Activated naive CD4-positive, alpha-beta T cell treated with anti-CD3 and anti-CD28 coated beads, Interleukin-2, amount 10 ng/mL, durations not matched to agents 7 days and 5 days (primary cell): ENCODE measurements at regions not wholly inside any gene's neighbourhood (a gene's known extent, or its start where the extent isn't known, plus 50 kb on each side); places are given as distances from the start of the nearest gene placed in this dataset.

ENCODE experiments used
- CTCF ChIA-PET: fragments of 350-600 bp; sonication (Branson Sonifier 250); formaldehyde crosslinking; loops from one replicate; lab custom pipeline; 2021; ENCODE audit warnings: antibody characterized with exemption; lab: Charles Lee
- DNase-seq: peaks from one replicate; pipeline ENCODE4 v3.0.0-alpha.2; 2020
- H3K27ac Mint-ChIP-seq: one replicate; pipeline ENCODE4 v1.8.0; 2021; ENCODE audit warnings: mild to moderate bottlenecking, moderate library complexity, mixed read lengths
- H3K27me3 Mint-ChIP-seq: one replicate; pipeline ENCODE4 v1.8.0; 2021; ENCODE audit warnings: mild to moderate bottlenecking, mixed read lengths
- H3K36me3 Mint-ChIP-seq: one replicate; pipeline ENCODE4 v1.8.0; 2021; ENCODE audit warnings: mixed read lengths
- H3K4me1 Mint-ChIP-seq: one replicate; pipeline ENCODE4 v1.8.0; 2021; ENCODE audit warnings: mixed read lengths
- H3K4me3 Mint-ChIP-seq: one replicate; pipeline ENCODE4 v1.8.0; 2021; ENCODE audit warnings: mild to moderate bottlenecking, moderate library complexity, mixed read lengths
- H3K9me3 Mint-ChIP-seq: one replicate; pipeline ENCODE4 v1.8.0; 2021; ENCODE audit warnings: mixed read lengths

DNA sequence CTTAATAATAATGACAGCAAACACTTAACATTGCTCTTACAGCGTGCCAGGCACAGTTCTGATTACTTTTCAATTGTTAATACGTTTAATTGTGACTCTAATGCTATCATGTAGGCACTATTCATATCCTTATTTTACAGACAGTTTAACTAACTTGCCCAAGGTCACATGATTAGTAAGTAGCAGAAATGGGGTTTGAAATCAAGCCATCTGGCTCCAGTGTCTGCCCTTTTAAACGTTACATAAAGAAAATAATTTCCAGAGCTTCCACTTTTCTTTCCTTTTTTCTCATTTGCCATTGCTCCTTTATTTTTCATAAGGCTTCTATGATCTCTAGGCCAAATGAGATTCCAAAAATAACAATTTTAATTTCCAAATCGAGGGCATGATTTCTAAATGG lies 50.6 kb upstream of the IKZF2 start:
- Mint-ChIP-seq H3K27ac (no peak overlapping the region), H3K36me3 (no peaks in the 10 kb centered on the region), H3K4me1 (no peaks in the 10 kb centered on the region), H3K4me3 (no peak overlapping the region), H3K9me3 (no peaks in the 10 kb centered on the region), H3K27me3 (no peaks in the 10 kb centered on the region)
- CTCF ChIA-PET = no interaction called here
- no peak for DNase-seq

DNA sequence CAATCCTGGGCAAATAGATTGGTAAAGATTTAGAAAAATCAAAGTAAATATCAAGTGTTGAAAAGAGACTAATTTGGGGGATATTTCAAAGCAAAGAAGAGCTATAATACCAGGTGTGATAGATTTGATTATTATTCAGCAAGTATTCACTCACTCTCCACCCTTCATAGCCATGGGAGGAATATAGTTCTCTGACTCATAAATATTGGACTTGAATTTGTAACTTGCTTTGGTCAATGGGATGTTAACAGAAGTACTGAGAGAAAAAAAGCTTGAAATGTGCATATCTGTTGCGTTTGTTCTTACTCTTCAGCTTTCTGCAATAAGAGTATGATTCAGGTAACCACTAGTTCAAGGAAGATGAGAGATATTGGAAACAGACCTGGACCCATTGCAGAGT lies 54.5 kb upstream of the IKZF2 start:
- Mint-ChIP-seq H3K4me1 (no peaks in the 10 kb centered on the region), H3K9me3 (no peaks in the 10 kb centered on the region), H3K36me3 (no peaks in the 10 kb centered on the region), H3K27me3 (no peaks in the 10 kb centered on the region), H3K4me3 (no peak overlapping the region), H3K27ac (no peak overlapping the region)
- DNase-seq = no peak
- CTCF ChIA-PET = no interaction called here

DNA sequence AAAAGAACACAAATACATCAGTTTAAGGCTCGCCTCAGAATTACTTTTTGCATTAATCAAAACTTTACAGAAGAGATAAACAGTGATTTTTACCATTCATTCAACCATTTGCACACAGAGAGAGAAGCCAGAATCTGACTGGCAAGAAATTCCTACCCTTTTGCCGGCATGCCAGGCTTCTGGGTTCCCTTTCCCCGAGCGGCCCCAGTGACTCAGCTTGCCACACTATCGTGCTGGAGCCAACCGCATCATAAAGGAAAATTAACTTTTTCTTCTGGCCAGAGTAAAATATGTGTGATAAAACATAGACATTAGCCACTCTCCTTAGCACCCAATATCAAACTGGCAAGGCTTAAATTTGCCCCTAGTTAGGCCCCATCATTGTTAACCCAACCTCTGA lies 61.8 kb upstream of the IKZF2 start:
- CTCF ChIA-PET = no interaction called here
- no peaks in the 10 kb centered on the region for H3K4me1 Mint-ChIP-seq
- no peak overlapping the region for H3K27ac Mint-ChIP-seq
- H3K27me3 Mint-ChIP-seq = no peaks in the 10 kb centered on the region
- DNase-seq = no peak
- no peaks in the 10 kb centered on the region for H3K9me3 Mint-ChIP-seq
- no peak overlapping the region for H3K4me3 Mint-ChIP-seq
- H3K36me3 Mint-ChIP-seq = no peaks in the 10 kb centered on the region

DNA sequence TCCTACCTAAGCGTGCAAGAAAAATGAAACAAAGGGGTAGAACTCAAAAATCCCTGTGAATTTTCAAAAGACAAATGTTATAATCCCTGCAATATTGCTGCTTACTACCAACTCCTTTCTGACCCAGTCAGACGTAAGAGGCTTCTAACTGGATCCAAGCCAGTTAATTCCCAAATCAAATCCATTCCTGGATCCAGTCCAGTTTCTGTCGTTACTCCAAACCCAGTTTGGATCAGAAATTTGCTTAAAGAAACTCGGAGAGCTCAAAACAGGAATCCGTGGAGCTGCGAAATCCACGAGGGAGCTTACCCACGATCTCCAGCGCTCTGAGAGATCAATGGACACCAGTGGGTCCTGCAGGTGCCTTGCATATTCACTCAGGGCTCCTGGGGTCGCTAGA lies 62.8 kb upstream of the IKZF2 start:
- H3K4me1 Mint-ChIP-seq = no peaks in the 10 kb centered on the region
- CTCF ChIA-PET = no interaction called here
- no peak overlapping the region for H3K27ac Mint-ChIP-seq
- H3K27me3 Mint-ChIP-seq = no peaks in the 10 kb centered on the region
- no peak for DNase-seq
- no peak overlapping the region for H3K4me3 Mint-ChIP-seq
- H3K9me3 Mint-ChIP-seq = no peaks in the 10 kb centered on the region
- no peaks in the 10 kb centered on the region for H3K36me3 Mint-ChIP-seq

DNA sequence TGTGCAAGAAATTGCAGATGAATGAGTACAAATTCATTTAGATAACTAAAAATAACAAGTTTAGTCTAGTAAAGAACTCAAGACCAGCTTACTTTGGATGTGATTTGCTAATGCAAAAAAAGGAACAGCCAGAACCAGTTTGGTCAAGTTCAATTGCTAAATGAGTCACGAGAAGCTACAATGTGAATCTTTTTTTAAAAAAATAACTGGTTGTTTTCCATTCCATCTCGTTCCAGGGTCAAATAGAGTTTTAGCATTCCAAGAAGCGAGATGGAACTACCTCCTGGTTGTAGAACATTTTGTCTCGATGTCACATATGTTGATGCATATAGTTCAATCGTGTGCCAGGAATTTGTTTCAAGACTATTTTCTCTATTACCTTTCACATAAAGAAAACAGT lies 65.0 kb upstream of the IKZF2 start:
- no peaks in the 10 kb centered on the region for H3K36me3 Mint-ChIP-seq
- H3K9me3 Mint-ChIP-seq = no peaks in the 10 kb centered on the region
- DNase-seq = no peak
- no peak overlapping the region for H3K27ac Mint-ChIP-seq
- no peak overlapping the region for H3K4me3 Mint-ChIP-seq
- no peaks in the 10 kb centered on the region for H3K4me1 Mint-ChIP-seq
- no peaks in the 10 kb centered on the region for H3K27me3 Mint-ChIP-seq
- CTCF ChIA-PET = no interaction called here

DNA sequence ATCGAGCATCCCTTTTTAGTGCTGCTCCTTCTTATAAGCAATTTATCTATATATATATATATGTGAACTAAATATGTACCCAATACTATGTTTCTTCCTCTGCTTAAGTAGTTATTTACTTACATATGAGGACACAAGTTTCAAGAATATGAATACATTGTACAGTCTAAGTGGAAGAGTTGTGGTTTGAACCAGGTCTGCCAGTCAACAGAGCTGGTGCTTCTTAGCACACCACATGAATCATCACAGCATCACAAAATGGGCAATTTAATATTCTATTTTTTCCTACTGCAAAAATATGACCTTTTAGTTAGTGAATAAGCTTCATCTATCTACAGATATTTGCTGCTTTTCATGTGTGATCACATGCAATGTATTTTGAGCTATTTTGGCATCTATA lies 64.4 kb upstream of the SPAG16 start:
- Mint-ChIP-seq H3K27me3 (no peaks in the 10 kb centered on the region), H3K4me1 (no peaks in the 10 kb centered on the region), H3K27ac (no peak overlapping the region), H3K4me3 (no peak overlapping the region), H3K9me3 (no peaks in the 10 kb centered on the region), H3K36me3 (no peaks in the 10 kb centered on the region)
- CTCF ChIA-PET = no interaction called here
- DNase-seq = no peak

DNA sequence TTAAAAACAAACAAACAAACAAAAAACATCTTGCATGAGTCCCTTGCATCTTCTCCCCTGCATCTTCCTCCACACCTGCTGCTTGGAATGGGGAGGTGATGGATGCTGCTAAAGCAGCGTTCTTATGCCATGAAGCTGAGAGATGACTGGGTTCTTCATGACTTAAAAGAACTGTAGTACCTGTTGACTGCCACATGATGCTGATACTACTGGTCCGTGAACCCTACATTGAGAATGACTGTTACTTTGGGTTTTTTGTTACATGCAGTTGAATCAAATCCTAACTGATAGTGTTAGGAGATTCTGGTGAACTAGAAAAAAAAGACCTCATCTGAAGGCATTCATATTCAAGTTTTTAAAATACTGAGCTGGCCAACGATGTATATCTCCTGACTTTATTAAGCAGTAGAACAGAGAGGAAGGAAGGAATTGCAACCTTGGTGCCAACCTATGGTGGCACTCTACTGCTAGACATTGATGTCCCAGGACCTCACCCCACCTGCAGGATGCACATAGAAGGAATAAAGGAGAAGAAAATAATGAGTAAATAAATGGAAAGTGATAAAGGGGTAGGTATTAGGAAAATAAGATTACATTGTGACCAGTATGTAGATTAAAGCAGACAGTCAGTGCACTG lies 63.2 kb upstream of the SPAG16 start:
- Mint-ChIP-seq H3K4me1 (no peaks in the 10 kb centered on the region), H3K4me3 (no peak overlapping the region), H3K27ac (no peak overlapping the region), H3K36me3 (no peaks in the 10 kb centered on the region), H3K27me3 (no peaks in the 10 kb centered on the region), H3K9me3 (no peaks in the 10 kb centered on the region)
- DNase-seq = no peak
- CTCF ChIA-PET = no interaction called here

DNA sequence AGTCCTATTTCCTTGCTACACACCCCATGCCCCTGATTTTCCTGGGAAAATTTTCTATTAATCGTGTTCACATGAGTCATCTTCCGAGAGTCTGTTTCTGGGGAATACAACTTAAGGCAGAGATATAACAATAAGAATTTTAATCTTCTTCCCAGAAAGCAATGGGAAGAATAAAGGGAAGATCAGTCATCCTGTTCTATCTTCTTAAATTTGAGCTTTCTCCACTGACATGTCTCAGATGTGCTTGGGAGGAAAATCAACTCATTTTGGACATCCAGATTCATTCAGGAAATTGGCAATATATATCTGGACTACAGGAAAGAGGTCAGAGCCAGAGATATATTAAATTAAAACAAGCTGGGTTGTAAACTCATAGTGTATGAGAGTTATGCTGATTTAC lies 62.3 kb upstream of the SPAG16 start:
- no peak for DNase-seq
- Mint-ChIP-seq H3K27me3 (no peaks in the 10 kb centered on the region), H3K4me3 (no peak overlapping the region), H3K27ac (no peak overlapping the region), H3K36me3 (no peaks in the 10 kb centered on the region), H3K4me1 (no peaks in the 10 kb centered on the region), H3K9me3 (no peaks in the 10 kb centered on the region)
- CTCF ChIA-PET = no interaction called here

DNA sequence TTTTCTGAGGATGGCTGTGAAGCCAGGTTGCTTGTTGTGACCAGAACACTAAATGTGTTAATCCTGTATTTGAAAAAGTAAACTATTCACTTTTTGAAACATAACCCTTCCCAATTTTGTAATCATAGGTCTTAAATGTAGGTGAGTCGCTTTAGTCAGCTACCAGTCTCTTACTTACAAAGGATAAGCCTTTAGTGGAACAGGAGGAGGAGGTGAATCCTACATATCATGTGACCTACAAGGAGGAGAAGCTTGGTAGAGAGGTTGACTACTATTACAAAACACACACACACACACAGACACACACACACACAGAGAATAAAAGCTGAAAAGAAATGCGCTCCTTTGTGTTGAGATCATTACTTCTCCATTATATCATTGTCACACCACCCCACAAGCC lies 59.9 kb upstream of the SPAG16 start:
- Mint-ChIP-seq H3K4me3 (no peak overlapping the region), H3K4me1 (no peaks in the 10 kb centered on the region), H3K27ac (no peak overlapping the region), H3K36me3 (no peaks in the 10 kb centered on the region), H3K27me3 (no peaks in the 10 kb centered on the region), H3K9me3 (no peaks in the 10 kb centered on the region)
- CTCF ChIA-PET = no interaction called here
- DNase-seq = no peak

DNA sequence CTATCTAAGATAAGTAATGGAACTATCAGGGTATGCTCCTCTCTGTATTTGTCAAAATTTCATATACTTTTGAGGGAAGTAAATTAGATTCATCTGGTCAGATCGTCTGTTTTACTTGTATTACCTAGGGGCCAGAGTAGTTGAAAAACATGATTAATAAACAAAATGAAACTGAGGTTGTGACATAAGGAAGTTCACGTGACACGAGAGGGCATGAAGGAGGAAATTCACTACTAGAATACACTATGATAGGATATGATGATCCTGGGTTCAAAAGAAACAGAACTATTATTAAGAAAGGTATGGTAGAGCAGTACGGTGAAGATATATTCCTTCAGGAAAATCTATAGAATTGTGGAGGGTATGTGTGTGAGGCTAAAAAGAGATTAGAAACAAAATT lies 58.4 kb upstream of the SPAG16 start:
- CTCF ChIA-PET = no interaction called here
- DNase-seq = no peak
- Mint-ChIP-seq H3K27me3 (no peaks in the 10 kb centered on the region), H3K36me3 (no peaks in the 10 kb centered on the region), H3K9me3 (no peaks in the 10 kb centered on the region), H3K4me1 (no peaks in the 10 kb centered on the region), H3K4me3 (no peak overlapping the region), H3K27ac (no peak overlapping the region)

DNA sequence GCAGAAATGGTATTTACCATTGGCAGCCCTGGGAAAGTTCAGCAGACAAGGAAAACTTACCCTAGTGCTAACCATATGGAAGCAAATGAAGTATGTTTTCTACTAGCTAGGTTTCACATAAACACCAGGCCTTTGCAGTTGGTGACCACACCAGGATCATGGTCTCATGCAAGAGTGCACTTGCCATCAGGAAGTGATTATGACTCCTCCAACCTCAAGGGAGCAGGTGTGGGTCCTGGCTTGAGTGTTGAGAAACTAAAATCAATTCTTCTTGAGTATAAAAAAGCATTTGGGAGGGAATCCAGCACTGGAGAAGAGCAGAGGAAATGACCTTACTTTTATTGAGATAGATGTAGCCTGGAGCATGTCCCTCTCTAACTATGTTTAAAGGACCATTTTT lies 56.8 kb upstream of the SPAG16 start:
- CTCF ChIA-PET = no interaction called here
- Mint-ChIP-seq H3K9me3 (no peaks in the 10 kb centered on the region), H3K36me3 (no peaks in the 10 kb centered on the region), H3K4me1 (no peaks in the 10 kb centered on the region), H3K27me3 (no peaks in the 10 kb centered on the region), H3K4me3 (no peak overlapping the region), H3K27ac (no peak overlapping the region)
- DNase-seq = no peak

DNA sequence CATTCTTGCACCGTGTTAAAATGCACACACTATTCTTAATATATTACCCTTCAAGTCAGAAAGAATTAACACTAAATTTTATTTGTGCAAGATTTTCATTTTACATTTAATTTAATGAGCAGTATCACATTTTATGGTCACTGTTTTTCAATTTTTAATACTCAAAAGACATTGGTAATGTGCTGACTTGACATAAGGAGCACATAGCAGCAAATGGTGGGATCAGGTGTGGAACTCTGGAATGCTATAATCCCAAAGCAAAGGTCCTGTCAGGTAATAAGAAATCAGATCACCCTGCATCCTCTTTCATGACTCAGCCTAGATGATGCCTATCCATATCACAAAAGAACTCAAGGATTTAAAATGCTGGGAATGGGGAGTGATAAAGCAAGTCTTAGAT lies 55.6 kb upstream of the SPAG16 start:
- Mint-ChIP-seq H3K27me3 (peaks cover 5% of the 10 kb centered on the region), H3K9me3 (no peaks in the 10 kb centered on the region), H3K27ac (no peak overlapping the region), H3K36me3 (no peaks in the 10 kb centered on the region), H3K4me1 (peaks cover 9% of the 10 kb centered on the region), H3K4me3 (no peak overlapping the region)
- CTCF ChIA-PET = no interaction called here
- DNase-seq = no peak

DNA sequence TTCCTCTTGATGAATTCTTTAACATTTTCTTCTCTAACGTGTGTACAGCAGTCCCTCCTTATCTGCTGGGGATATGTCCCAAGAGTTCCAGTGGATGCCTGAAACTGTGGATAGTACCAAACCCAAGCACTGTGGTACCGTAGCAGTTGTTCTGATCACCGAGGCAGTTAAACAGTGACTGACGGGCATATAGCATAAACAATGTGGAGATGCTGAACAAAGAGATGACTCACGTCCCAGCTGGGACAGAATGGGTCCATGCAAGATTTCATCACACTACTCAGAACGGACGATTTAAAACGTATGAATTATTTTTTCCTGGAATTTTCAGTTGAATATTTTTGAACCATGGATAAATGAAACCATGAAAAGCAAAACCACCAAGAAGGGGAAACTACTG lies 54.5 kb upstream of the SPAG16 start:
- H3K4me3 Mint-ChIP-seq = no peak overlapping the region
- H3K27ac Mint-ChIP-seq = no peak overlapping the region
- no peaks in the 10 kb centered on the region for H3K36me3 Mint-ChIP-seq
- peaks cover 17% of the 10 kb centered on the region for H3K4me1 Mint-ChIP-seq
- no peak for DNase-seq
- CTCF ChIA-PET = no interaction called here
- H3K9me3 Mint-ChIP-seq = no peaks in the 10 kb centered on the region
- peaks cover 5% of the 10 kb centered on the region for H3K27me3 Mint-ChIP-seq

DNA sequence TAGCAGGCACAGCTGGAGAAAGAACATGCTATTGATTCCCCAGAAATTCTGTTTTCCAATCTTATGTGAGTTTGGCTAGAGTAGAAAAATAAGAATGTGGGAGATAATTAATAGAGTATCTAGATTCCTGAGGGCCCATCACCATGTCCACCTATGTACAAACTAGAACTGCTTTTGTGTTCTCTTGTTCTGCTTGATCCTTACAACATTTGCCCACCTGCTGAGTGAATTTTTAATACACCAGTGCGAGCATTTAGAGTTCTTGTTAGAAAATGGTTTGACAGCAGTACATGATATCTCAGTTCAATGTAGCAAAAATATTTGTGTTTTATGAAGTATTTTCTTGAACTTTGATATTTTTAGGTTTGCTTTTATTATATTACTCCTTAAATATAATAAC lies 52.3 kb upstream of the SPAG16 start:
- Mint-ChIP-seq H3K9me3 (no peaks in the 10 kb centered on the region), H3K27ac (no peak overlapping the region), H3K4me1 (peaks cover 17% of the 10 kb centered on the region), H3K4me3 (no peak overlapping the region), H3K27me3 (peaks cover 5% of the 10 kb centered on the region), H3K36me3 (no peaks in the 10 kb centered on the region)
- CTCF ChIA-PET = no interaction called here
- DNase-seq = no peak

DNA sequence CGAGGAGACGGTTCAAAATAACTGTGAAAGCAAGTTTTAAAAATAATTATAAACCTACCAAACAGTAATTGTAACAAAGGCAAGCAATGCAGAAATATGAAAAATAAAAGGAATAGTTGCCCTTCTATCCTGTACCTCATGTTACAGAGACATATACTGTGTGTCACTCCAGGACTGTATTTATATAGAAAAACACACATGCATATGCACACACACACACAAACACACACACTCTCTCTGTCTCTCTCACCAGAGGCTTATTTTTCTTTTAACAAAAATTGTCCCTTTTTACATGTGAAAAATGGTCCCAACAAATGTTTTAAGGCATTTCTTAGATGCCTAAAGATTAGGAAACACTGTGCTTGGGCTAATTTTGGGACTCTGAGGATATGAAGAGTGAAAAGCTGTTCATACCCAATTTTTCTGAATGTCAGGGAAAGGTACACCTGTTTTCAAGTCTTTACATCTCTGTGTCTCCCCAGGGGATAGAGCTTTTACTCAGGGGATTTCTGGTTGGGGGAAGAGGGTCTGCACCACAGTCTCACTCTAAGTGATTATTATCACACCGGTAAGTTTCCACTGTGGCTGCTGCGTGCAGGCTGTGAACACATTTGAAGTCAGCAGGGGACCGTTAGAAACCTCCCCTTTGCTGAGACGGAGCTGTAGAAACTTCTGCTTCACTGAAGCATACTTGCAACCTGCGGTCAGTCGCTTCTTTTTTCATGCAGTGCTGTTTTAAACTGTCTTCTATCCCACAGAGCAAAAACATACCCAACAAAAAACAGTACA lies 51.4 kb upstream of the SPAG16 start:
- H3K27ac Mint-ChIP-seq = peak overlapping the region; percentile 53
- no peaks in the 10 kb centered on the region for H3K36me3 Mint-ChIP-seq
- H3K9me3 Mint-ChIP-seq = no peaks in the 10 kb centered on the region
- no peak overlapping the region for H3K4me3 Mint-ChIP-seq
- peak; percentile 25 for DNase-seq
- CTCF ChIA-PET = interaction anchor here (1.2 kb wide), 1 partner anchor 21 kb away, joined by 5 read pairs; no protein-coding TSS in a partner anchor
- H3K4me1 Mint-ChIP-seq = peaks cover 17% of the 10 kb centered on the region
- peaks cover 5% of the 10 kb centered on the region for H3K27me3 Mint-ChIP-seq
